H9 (cell line): ENCODE measurements at regions not wholly inside any gene's neighbourhood (a gene's known extent, or its start where the extent isn't known, plus 50 kb on each side); places are given as distances from the start of the nearest gene placed in this dataset.

Experiments used
- DNase-seq: peaks from one replicate; pipeline ENCODE4 v3.0.0-alpha.2; 2017
- H2AFZ ChIP-seq: one replicate; pipeline ENCODE4 v1.6.1; 2013; ENCODE audit warnings: mild to moderate bottlenecking, low read length, control low read depth, moderate library complexity
- H2AK5ac ChIP-seq: 2 replicates; pipeline ENCODE4 v1.6.1; 2013; ENCODE audit warnings: low read length, control low read depth, mixed read lengths; ENCODE audit not compliant: insufficient read length
- H2BK120ac ChIP-seq: one replicate; pipeline ENCODE4 v1.6.1; 2013; ENCODE audit warnings: low read depth, mild to moderate bottlenecking, low read length, control low read depth, inconsistent platforms; ENCODE audit not compliant: poor library complexity, severe bottlenecking
- H2BK12ac ChIP-seq: 2 replicates; pipeline ENCODE4 v1.6.1; 2013; ENCODE audit warnings: low read length, control low read depth, mixed read lengths, low read depth; ENCODE audit not compliant: insufficient read length
- H2BK15ac ChIP-seq: 2 replicates; pipeline ENCODE4 v1.6.1; 2013; ENCODE audit warnings: low read depth, low read length, control low read depth
- H2BK20ac ChIP-seq: one replicate; pipeline ENCODE4 v1.6.1; 2013; ENCODE audit warnings: low read depth, mild to moderate bottlenecking, low read length, control low read depth, inconsistent platforms; ENCODE audit not compliant: poor library complexity, severe bottlenecking
- H2BK5ac ChIP-seq: 2 replicates; pipeline ENCODE4 v1.6.1; 2013; ENCODE audit warnings: low read length, control low read depth, mixed read lengths; ENCODE audit not compliant: insufficient read length
- H3K14ac ChIP-seq: 2 replicates; pipeline ENCODE4 v1.6.1; 2013; ENCODE audit warnings: low read length, control low read depth; ENCODE audit not compliant: insufficient read depth
- H3K18ac ChIP-seq: 2 replicates; pipeline ENCODE4 v1.6.1; 2013; ENCODE audit warnings: low read depth, mild to moderate bottlenecking, mixed read lengths, low read length, control low read depth; ENCODE audit not compliant: insufficient read length
- H3K23ac ChIP-seq: 2 replicates; pipeline ENCODE4 v1.6.1; 2013; ENCODE audit warnings: low read length, control low read depth, mixed read lengths, low read depth; ENCODE audit not compliant: insufficient read length
- H3K23me2 ChIP-seq: 2 replicates; pipeline ENCODE4 v1.6.1; 2013; ENCODE audit warnings: low read depth, mild to moderate bottlenecking, mixed read lengths, low read length, control low read depth; ENCODE audit not compliant: insufficient read length, poor library complexity, severe bottlenecking
- H3K27ac ChIP-seq: 2 replicates; pipeline ENCODE4 v1.5.1; 2013; ENCODE audit warnings: low read length, control low read depth, mixed read lengths, low read depth; ENCODE audit not compliant: insufficient read length
- H3K27me3 ChIP-seq: 2 replicates; pipeline ENCODE4 v1.6.1; 2013; ENCODE audit warnings: low read length, control low read depth, inconsistent platforms; ENCODE audit not compliant: insufficient read depth
- H3K4ac ChIP-seq: 2 replicates; pipeline ENCODE4 v1.6.1; 2013; ENCODE audit warnings: low read depth, mild to moderate bottlenecking, control low read depth, inconsistent platforms, low read length, moderate library complexity
- H3K4me1 ChIP-seq: 2 replicates; pipeline ENCODE4 v1.6.1; 2013; ENCODE audit warnings: low read length, control low read depth, inconsistent platforms; ENCODE audit not compliant: insufficient read depth
- H3K4me2 ChIP-seq: 2 replicates; pipeline ENCODE4 v1.6.1; 2013; ENCODE audit warnings: low read length, control low read depth, mixed read lengths; ENCODE audit not compliant: insufficient read length, insufficient read depth
- H3K56ac ChIP-seq: 2 replicates; pipeline ENCODE4 v1.6.1; 2013; ENCODE audit warnings: low read depth, mild to moderate bottlenecking, mixed read lengths, low read length, control low read depth; ENCODE audit not compliant: insufficient read length
- H3K79me1 ChIP-seq: 2 replicates; pipeline ENCODE4 v1.6.1; 2013; ENCODE audit warnings: low read depth, mild to moderate bottlenecking, moderate library complexity, low read length, control low read depth, inconsistent platforms; ENCODE audit not compliant: insufficient read depth, poor library complexity, severe bottlenecking
- H3K79me2 ChIP-seq: 2 replicates; pipeline ENCODE4 v1.6.1; 2013; ENCODE audit warnings: low read length, control low read depth, inconsistent platforms; ENCODE audit not compliant: insufficient read depth
- H3K9ac ChIP-seq: 2 replicates; pipeline ENCODE4 v1.6.1; 2013; ENCODE audit warnings: low read length, control low read depth, mixed read lengths; ENCODE audit not compliant: insufficient read length; ENCODE audit errors: extremely low read depth
- H3K9me3 ChIP-seq: one replicate; pipeline ENCODE4 v1.6.1; 2013; ENCODE audit warnings: low read depth, low read length, inconsistent platforms; ENCODE audit not compliant: control insufficient read depth
- H3T11ph ChIP-seq: one replicate; pipeline ENCODE4 v1.6.1; 2013; ENCODE audit warnings: mild to moderate bottlenecking, low read length, control low read depth, inconsistent platforms
- H4K20me1 ChIP-seq: one replicate; pipeline ENCODE4 v1.6.1; 2013; ENCODE audit not compliant: control insufficient read depth, insufficient read length, insufficient read depth
- H4K5ac ChIP-seq: 2 replicates; pipeline ENCODE4 v1.6.1; 2013; ENCODE audit warnings: low read depth, mild to moderate bottlenecking, mixed read lengths, low read length, control low read depth; ENCODE audit not compliant: insufficient read length
- H4K8ac ChIP-seq: replicated peaks from 2 replicates; pipeline ENCODE4 v1.6.1; 2013; ENCODE audit warnings: low read length, control low read depth, mixed read lengths, low read depth; ENCODE audit not compliant: insufficient read length
- H4K91ac ChIP-seq: 2 replicates; pipeline ENCODE4 v1.6.1; 2013; ENCODE audit warnings: low read depth, mild to moderate bottlenecking, moderate library complexity, mixed read lengths, low read length, control low read depth; ENCODE audit not compliant: insufficient read length
- H3K27ac Mint-ChIP-seq, 3 experiments: 2 replicates in 2 of 3; 3 replicates in 1 of 3; pipeline ENCODE4 v1.8.0; 2020 to 2021; ENCODE audit warnings: mixed read lengths in 3 of 3, mild to moderate bottlenecking in 1 of 3, moderate library complexity in 1 of 3
- H3K27me3 Mint-ChIP-seq: 2 replicates; pipeline ENCODE4 v1.8.0; 2021; ENCODE audit warnings: low read depth, mild to moderate bottlenecking, moderate library complexity, mixed read lengths
- H3K36me3 Mint-ChIP-seq, 3 experiments: 2 replicates in 2 of 3; 3 replicates in 1 of 3; pipeline ENCODE4 v1.8.0; 2020 to 2021; ENCODE audit warnings: low read depth in 3 of 3, mixed read lengths in 3 of 3; ENCODE audit not compliant: insufficient read depth in 1 of 3
- H3K4me1 Mint-ChIP-seq, 2 experiments: 2 replicates each; pipeline ENCODE4 v1.8.0; 2020; ENCODE audit warnings: mixed read lengths in 2 of 2
- H3K4me3 Mint-ChIP-seq, 2 experiments: 2 replicates in 1 of 2; 3 replicates in 1 of 2; pipeline ENCODE4 v1.8.0; 2020 to 2021; ENCODE audit warnings: mild to moderate bottlenecking in 2 of 2, mixed read lengths in 2 of 2, moderate library complexity in 1 of 2
- H3K9me3 Mint-ChIP-seq, 2 experiments: 2 replicates in 1 of 2; 3 replicates in 1 of 2; pipeline ENCODE4 v1.8.0; 2020; ENCODE audit warnings: mild to moderate bottlenecking in 2 of 2, mixed read lengths in 2 of 2, moderate library complexity in 1 of 2
- WGBS: extraction: QIAGEN DNeasy Blood & Tissue Kit; methylation state at CpG from one replicate; pipeline ENCODE4 v1.1.7; 2013; ENCODE audit warnings: missing lambda C conversion rate, low lambda C conversion rate, mixed read lengths; ENCODE audit not compliant: insufficient read length; ENCODE audit errors: extremely low coverage; 5-methylcytosine and 5-hydroxymethylcytosine counted together
- TF ChIP-seq, protein P1 (sequence below): fragments of 200-600 bp; sonication (generic); conservative IDR thresholded peaks from 3 replicates; pipeline ENCODE4 v1.8.0; 2021; ENCODE audit warnings: antibody characterized with exemption, mild to moderate bottlenecking

DNA sequence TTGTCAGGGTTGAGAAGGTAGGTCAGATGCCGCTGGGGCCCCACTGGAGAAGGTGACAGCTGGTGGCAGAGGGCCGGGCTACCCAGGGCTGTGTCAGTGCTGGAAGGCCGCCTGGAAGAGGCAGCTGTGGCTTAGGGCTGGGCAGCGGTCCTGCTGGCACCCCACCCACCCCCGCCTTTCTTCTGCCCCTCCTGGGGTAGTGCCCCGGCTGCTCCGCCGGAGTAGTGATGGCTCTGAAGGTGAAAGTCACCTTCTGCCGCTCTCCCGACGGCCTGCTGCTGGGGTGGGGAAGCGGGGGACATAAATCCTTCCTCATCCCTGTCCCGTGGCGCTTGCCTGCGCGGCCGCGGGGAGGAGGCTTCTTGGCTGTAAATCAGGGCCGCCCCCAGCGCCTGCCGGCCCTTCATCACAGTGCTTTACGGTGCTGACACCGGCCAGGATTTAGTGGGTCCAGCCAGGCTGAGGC is 332.2 kb downstream of the DYSF start:
- H3K27me3 ChIP-seq: no peaks in the 10 kb centered on the region
- H3K18ac ChIP-seq: no peak overlapping the region
- Mint-ChIP-seq H3K27me3 (peaks cover 2% of the 10 kb centered on the region; the same call in 1 of the 2 replicates), H3K4me1 (peaks cover 6 to 7% of the 10 kb centered on the region in 2 experiments; a peak in 3 of 4 replicates), H3K9me3 (no peaks in the 10 kb centered on the region), H3K27ac (no peak overlapping the region), H3K4me3 (no peak overlapping the region), H3K36me3 (no peaks in the 10 kb centered on the region)
- H2AFZ ChIP-seq: no peak overlapping the region
- no peak overlapping the region for H2BK15ac ChIP-seq
- H3K9me3 ChIP-seq: no peaks in the 10 kb centered on the region
- H2BK5ac ChIP-seq: no peak overlapping the region
- no peaks in the 10 kb centered on the region for H3K79me1 ChIP-seq
- no peak overlapping the region for H3T11ph ChIP-seq
- no peak overlapping the region for H3K27ac ChIP-seq
- H3K14ac ChIP-seq: no peak overlapping the region; the same call in 1 of the 2 replicates
- TF ChIP-seq, protein P1, sequence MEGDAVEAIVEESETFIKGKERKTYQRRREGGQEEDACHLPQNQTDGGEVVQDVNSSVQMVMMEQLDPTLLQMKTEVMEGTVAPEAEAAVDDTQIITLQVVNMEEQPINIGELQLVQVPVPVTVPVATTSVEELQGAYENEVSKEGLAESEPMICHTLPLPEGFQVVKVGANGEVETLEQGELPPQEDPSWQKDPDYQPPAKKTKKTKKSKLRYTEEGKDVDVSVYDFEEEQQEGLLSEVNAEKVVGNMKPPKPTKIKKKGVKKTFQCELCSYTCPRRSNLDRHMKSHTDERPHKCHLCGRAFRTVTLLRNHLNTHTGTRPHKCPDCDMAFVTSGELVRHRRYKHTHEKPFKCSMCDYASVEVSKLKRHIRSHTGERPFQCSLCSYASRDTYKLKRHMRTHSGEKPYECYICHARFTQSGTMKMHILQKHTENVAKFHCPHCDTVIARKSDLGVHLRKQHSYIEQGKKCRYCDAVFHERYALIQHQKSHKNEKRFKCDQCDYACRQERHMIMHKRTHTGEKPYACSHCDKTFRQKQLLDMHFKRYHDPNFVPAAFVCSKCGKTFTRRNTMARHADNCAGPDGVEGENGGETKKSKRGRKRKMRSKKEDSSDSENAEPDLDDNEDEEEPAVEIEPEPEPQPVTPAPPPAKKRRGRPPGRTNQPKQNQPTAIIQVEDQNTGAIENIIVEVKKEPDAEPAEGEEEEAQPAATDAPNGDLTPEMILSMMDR: no peak
- H4K8ac ChIP-seq: no peak overlapping the region
- H3K23me2 ChIP-seq: no peaks in the 10 kb centered on the region
- H2AK5ac ChIP-seq: no peak overlapping the region
- no peak overlapping the region for H3K4me2 ChIP-seq
- no peaks in the 10 kb centered on the region; the same call in 1 of the 2 replicates for H3K4me1 ChIP-seq
- WGBS: no CpG with 5 or more reads among the region's 23 CpGs
- no peak overlapping the region for H3K4ac ChIP-seq
- H3K56ac ChIP-seq: no peak overlapping the region
- H3K79me2 ChIP-seq: no peaks in the 10 kb centered on the region
- H4K20me1 ChIP-seq: no peaks in the 10 kb centered on the region
- no peak overlapping the region for H3K23ac ChIP-seq
- no peak overlapping the region for H2BK12ac ChIP-seq
- no peak overlapping the region for H2BK120ac ChIP-seq
- H2BK20ac ChIP-seq: no peak overlapping the region
- peak; percentile 20 for DNase-seq
- no peak overlapping the region for H4K91ac ChIP-seq
- no peak overlapping the region for H4K5ac ChIP-seq
- no peak overlapping the region for H3K9ac ChIP-seq
